ENCODE measurements at regions not wholly inside any gene's neighbourhood (a gene's known extent, or its start where the extent isn't known, plus 50 kb on each side); places are given as distances from the start of the nearest gene placed in this dataset.

DNA sequence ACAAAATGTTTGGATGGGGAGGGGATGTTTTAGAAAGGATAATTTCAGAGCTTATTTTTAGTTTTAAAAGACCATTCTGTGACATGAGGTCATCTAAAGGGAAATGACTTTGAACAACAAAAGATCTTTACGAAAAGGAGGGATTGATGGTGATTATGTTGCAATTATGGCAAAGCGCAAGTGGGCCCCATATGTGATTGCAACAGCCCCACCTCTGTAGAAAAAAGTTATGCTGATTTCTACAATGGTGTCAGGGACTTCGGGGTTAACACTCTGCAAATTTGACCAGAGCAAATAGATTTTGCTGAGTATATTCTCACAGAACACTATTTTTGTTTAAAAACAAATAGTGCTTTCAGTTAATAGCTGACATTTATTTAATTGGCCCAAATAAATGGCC lies 312.8 kb downstream of the NSG2 start:
- TF ChIP-seq, protein P1, sequence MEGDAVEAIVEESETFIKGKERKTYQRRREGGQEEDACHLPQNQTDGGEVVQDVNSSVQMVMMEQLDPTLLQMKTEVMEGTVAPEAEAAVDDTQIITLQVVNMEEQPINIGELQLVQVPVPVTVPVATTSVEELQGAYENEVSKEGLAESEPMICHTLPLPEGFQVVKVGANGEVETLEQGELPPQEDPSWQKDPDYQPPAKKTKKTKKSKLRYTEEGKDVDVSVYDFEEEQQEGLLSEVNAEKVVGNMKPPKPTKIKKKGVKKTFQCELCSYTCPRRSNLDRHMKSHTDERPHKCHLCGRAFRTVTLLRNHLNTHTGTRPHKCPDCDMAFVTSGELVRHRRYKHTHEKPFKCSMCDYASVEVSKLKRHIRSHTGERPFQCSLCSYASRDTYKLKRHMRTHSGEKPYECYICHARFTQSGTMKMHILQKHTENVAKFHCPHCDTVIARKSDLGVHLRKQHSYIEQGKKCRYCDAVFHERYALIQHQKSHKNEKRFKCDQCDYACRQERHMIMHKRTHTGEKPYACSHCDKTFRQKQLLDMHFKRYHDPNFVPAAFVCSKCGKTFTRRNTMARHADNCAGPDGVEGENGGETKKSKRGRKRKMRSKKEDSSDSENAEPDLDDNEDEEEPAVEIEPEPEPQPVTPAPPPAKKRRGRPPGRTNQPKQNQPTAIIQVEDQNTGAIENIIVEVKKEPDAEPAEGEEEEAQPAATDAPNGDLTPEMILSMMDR (IDR thresholded peaks at IDR 0.05; ENCODE audit: low read depth, low read length) = no peak
- no peak overlapping the region for H3K4me3 ChIP-seq (replicated peaks in 1 of 2; ENCODE audit: low read depth in 2 of 2, low read length in 2 of 2)
- DNase-seq (ENCODE audit: low read depth in 2 of 2) = no peak

DNA sequence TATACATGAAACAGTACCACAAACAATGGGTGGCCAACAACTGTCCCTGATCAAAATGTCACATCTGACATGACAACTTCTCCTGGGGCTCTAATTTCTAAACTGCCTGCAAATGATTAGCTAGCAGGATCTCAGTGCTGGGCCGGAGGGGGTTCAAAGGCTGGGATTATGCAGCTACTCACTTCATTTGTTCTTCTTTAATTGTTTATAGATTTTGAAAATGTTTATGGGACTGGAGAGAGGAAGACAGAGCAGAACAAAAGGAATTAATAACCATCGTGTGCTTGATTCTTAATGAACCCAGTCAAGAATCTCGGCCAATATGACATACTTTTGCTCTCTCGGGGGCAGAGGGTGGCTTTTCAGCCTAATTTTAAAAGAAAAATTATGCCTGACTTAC lies 313.6 kb downstream of the NSG2 start:
- TF ChIP-seq, protein P1 (IDR thresholded peaks at IDR 0.05; ENCODE audit: low read depth, low read length) = no peak
- DNase-seq (ENCODE audit: low read depth in 2 of 2) = no peak
- H3K4me3 ChIP-seq (replicated peaks in 1 of 2; ENCODE audit: low read depth in 2 of 2, low read length in 2 of 2) = no peak overlapping the region

DNA sequence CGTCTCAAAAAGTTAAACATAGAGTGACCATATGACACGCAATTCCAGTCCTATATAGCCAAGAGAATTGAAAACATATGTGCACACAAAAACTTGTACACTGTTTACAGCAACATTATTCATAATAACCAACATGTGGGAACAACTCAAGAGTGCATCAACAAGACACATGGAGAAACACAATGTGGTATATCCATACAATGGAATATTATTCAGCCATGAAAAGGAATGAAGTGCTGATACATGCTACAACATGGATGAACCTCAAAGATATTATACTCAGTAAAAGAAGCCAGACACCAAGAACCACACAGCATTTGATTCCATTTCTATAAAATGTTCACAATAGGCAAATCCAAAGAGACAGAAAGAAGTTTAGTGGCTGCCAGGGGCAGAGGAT lies 317.0 kb downstream of the NSG2 start:
- no peak for DNase-seq (ENCODE audit: low read depth in 2 of 2)
- no peak overlapping the region for H3K4me3 ChIP-seq (replicated peaks in 1 of 2; ENCODE audit: low read depth in 2 of 2, low read length in 2 of 2)
- TF ChIP-seq, protein P1 (IDR thresholded peaks at IDR 0.05; ENCODE audit: low read depth, low read length) = no peak

DNA sequence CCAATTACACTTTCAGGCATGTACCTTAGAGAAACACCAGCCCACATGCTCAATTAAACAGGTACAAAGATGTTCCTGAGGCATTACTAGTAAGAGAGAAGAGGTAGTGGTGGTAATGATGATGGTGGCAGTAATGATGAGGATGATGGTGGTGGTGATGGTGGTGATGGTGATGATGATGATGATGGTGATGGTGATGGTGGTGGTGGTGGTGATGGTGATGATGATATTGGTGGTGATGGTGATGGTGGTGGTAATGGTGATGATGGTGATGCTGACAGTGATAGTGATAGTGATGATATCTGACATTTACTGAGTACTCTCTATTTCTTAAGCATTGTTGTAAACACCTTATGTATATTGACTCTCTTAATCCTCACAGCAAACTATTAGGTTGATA lies 318.4 kb downstream of the NSG2 start:
- no peak overlapping the region for H3K4me3 ChIP-seq (replicated peaks in 1 of 2; ENCODE audit: low read depth in 2 of 2, low read length in 2 of 2)
- TF ChIP-seq, protein P1 (IDR thresholded peaks at IDR 0.05; ENCODE audit: low read depth, low read length) = no peak
- DNase-seq (ENCODE audit: low read depth in 2 of 2) = no peak

DNA sequence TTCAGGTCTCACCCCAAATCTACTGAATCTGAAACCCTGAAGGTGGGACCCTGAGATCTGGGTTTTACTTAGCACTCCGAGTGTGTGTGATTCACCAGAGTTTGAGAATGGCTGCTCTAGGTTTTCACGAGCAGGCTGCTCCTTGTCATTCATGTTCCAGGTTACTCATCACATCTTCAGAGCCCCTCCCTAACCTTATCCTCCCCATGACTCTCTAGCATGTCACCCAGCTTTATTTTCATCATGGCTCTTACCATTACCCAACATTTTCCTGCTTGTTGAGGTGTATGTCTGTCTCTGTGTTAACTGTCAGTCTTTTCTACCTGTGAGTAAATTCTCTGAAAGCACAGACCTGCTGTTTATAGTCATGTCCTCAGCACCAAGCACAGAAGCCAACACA lies 319.2 kb downstream of the NSG2 start:
- TF ChIP-seq, protein P1 (IDR thresholded peaks at IDR 0.05; ENCODE audit: low read depth, low read length) = no peak
- no peak for DNase-seq (ENCODE audit: low read depth in 2 of 2)
- no peak overlapping the region for H3K4me3 ChIP-seq (replicated peaks in 1 of 2; ENCODE audit: low read depth in 2 of 2, low read length in 2 of 2)

DNA sequence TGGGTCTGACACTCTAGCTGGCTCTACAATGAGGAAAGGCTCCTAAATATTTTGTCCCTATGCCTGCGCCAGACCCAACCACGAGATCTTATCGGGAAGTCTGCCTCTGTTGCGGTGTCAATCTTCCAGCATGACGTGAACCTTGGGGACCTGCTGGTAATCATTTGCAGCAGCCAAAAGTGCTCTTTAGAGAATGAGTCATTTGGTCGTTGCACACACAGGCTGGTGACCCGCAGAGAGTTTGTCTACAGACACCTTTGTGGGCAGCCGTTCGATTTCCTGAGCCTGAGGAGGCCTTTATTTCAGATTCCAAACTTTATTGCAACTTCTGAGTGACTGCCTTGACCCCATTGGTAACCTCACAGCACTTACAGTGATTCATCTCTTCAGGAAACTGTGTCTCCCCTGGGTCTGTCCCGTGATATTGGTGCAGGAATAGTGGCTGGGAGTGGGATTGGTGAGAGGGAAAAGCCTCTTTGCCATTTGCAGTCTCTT lies 326.1 kb downstream of the NSG2 start:
- DNase-seq (ENCODE audit: low read depth in 2 of 2) = peak; percentile 11 to 27
- TF ChIP-seq, protein P1 (IDR thresholded peaks at IDR 0.05; ENCODE audit: low read depth, low read length) = no peak
- no peak overlapping the region for H3K4me3 ChIP-seq (replicated peaks in 1 of 2; ENCODE audit: low read depth in 2 of 2, low read length in 2 of 2)

DNA sequence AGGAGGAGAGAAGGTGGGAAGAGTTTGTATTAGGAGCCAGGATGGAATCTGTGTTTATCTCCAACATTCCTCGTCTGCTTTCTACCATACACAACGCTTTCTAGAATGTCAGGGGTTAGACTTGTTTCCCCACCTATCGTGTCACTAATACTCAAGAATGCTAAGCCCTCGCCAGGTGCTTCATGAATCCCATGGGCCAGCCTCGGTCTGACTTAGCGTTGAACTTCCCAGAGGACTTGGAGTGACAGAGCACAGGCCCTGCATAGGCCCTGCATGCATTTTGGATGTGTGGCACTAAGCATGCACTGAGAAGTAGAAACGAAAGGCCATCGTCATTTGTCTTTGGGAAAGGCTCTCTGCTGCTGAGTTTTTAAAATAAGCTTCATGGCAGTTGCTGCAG lies 328.7 kb downstream of the NSG2 start:
- DNase-seq (ENCODE audit: low read depth in 2 of 2) = no peak
- TF ChIP-seq, protein P1 (IDR thresholded peaks at IDR 0.05; ENCODE audit: low read depth, low read length) = no peak
- no peak overlapping the region for H3K4me3 ChIP-seq (replicated peaks in 1 of 2; ENCODE audit: low read depth in 2 of 2, low read length in 2 of 2)

Data from cardiac fibroblast (primary cell).